GM18511 (cell line): ENCODE measurements at regions not wholly inside any gene's neighbourhood (a gene's known extent, or its start where the extent isn't known, plus 50 kb on each side); places are given as distances from the start of the nearest gene placed in this dataset.
A peak's percentile ranks its signal among the peaks of the same experiment; 100 is the strongest.

Experiments
- ATAC-seq: cut with Tn5 transposase; IDR thresholded peaks from one replicate; pipeline ENCODE4 v1.9.1; 2021; ENCODE audit warnings: mild to moderate bottlenecking, moderate library complexity; ENCODE audit not compliant: unreplicated experiment

DNA sequence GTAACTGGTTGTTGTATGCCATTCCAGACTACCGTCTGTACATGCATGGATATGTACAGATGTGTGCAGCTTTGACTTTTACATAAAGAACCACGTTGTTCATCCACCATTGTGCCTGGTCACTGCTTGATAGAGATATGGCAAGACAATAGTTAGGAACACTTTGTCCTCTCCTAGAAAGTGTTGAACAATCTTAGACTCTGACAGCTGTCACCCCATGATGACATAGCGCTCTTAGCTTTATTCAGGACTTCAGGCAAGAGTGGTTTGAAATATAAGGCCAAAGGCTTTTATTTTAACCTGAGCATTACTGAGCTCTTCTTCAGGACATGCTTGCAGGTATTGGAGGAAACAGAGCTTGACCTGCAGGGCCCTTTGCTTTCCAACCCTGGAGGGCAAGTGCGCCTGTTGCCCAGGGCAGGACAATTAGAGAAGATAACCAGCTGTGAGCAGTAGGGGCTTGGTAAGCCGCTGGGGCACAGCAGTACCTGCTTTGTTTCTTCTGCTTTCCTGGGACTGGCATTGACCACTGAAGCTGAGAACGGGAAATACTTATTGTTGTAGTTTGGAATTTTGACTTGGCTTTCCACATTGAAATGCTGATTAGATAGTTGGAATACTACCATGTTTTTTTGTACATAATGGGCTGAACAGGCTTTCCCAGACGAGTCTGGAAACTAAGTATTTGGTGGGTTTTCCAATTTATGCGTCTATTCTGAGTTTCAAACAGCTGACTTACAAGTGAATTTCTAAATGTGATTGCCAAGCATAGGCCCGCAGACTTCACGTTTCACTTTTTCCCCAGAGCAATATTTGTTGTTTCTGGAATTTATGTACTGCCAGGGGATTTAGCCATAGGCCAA lies 51.1 kb downstream of the GARRE1 start:
- ATAC-seq, result no peak

DNA sequence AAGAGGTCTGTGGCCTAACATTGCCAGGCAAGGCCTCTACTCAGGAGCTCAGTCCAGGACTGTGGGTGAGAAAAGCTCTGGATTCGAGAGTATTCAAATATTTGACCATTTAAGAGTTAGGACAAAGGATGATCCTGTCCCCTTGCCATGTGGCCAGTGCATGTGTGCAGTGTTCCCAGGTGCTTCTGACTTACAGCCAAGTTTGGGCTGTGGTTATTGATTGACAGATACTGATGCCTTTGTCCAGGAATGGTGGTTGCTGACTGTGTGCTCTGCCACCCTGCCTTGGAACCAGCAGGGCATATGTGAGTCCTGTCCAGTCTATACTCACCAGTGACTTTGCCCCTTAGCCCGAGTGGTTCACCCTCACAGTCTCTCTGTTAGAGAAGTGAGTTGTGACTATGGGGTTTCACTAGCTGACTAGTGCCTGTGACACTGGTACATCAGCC lies 51.9 kb downstream of the GARRE1 start:
- ATAC-seq, result no peak

DNA sequence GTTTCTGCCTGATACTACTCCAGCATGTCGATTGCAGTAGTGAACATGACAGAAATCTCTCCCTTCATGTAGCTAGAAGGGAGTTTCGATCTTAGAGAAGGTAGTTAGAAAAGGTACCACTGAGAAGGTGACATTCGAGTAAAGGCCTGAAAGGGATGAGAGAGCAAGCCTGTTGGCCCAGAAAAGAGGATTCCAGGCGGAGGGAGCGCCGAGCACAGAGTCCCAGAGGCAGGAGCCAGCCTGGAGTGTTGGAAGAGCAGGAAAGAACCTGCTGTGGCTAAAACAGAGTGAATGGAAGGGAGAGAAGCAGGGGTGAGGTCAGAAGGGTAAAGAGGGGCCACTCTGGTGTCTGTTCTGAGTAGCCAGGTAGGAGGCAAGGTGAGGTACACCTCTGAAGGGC lies 52.5 kb downstream of the GARRE1 start:
- no peak for ATAC-seq

DNA sequence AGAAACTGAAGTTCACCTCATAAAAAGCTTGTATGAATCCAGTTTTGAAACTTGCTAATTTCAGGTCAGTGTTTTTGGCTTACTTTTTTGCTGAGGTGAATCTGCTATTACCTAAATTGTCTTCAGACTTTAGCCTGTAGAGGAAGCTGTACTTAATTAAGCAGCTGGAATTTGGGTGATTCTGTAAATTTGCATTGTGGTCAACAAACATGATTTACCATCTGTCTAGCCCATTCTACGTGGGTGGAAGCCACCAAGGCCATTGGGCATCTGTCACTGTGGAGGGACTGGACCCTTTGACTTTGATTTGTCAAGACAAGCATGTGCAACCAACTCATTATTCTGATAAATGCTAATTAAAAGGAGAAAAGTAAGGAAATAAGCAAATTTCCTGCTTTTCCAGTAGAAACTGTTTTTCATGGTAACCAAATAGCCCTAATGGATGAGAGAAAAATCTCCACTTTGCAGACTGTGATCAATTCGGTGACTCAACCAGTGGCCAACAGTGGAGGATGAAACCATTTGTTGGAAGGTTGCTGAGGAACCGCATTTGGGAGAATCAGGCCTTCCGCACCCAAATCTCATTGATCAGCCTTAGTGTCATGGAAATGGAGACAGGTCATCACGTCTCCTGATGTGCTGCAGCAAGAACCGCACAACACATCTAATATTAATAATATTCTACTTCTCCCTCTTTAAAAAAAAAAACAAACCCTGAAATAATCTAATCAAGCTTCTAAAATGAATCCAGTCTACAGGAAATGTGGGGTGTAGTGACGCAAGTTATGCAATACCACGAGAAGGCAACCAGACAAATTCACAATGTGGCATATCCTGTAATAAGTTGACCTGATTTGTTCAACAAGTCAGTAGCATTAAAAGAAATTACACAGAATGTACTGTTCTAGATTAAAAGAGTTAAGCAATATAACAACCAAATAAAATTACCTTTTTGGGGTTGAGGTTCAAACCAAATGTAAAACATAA lies 54.3 kb downstream of the GARRE1 start:
- ATAC-seq, result no peak

DNA sequence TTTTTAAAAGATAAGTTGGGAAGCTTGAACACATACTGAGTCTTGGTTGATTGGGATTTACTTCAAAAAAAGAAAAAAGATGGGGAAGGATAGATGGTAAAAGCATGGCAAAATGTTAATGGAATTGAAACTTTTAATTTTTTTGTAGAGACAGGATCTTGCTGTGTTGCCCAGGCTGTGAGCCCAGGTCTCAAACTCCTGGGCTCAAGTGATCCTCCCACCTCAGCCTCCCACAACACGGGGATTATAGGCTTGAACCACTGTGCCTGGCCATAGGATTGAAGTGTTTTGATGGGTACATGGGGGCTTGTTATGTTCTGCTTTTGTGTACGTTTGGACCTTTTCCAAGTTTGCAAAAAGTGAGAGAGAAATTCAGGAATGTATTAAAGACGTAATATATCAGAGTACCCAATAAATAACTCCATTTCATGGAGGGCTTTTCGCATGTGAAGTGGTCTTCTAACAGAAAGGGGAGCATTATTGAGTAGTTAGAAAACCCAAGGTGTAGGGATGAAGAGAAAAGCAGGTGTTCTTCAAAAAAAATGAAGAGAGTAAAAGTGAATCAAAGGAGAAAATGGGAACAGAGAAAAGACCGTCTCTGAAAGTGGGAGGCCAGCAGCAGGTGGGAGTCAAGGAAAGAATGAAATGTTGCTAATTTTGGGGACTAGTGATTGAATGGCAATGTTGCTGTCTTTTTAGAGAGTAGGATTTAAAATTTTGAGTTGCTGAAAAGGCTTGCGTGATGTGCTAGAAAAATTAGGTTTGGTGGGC lies 55.2 kb downstream of the GARRE1 start:
- no peak for ATAC-seq

DNA sequence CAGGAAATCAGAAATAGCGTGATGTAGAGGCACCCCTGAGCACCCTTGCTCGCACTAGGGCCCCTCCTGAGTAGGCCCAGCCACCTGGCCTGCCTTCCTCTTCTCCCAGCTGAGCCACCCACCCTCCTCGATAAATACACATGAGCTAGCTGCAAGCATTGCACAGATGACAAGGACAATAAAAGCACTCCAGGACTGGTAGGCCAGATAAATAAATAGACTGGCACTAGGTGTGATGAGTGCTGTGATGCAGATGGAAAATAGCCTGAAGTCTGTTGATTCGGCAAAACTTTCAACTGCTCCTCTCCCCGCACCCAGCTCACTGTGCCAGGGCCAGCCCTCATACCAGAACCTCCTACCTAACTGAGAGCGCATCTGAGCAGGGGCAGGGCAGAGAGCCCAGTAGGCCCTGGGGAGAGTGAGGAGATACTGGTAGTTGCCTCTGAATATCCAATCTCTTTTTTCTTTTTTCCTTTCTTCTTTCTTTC lies 54.5 kb upstream of the GPI start:
- peak; percentile 41 for ATAC-seq

DNA sequence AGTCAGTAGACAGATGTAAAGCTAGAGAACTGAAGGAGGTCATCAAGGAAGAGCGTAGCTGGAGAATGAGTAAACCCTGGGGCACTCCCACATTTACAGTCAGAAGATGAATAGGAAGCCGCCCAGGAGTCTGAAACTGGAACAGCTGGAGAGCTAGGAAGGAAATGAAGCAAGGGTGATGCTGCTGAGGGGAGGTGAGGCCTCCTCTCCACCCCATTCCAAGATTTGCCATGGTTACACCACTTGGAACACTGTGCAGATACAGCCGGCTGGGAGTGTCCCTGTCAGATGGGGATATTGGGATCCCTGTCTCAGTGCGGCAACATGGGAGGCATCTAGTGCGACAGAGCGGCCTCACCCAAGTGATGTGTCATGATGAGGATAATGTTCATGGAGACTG lies 51.8 kb upstream of the GPI start:
- no peak for ATAC-seq

DNA sequence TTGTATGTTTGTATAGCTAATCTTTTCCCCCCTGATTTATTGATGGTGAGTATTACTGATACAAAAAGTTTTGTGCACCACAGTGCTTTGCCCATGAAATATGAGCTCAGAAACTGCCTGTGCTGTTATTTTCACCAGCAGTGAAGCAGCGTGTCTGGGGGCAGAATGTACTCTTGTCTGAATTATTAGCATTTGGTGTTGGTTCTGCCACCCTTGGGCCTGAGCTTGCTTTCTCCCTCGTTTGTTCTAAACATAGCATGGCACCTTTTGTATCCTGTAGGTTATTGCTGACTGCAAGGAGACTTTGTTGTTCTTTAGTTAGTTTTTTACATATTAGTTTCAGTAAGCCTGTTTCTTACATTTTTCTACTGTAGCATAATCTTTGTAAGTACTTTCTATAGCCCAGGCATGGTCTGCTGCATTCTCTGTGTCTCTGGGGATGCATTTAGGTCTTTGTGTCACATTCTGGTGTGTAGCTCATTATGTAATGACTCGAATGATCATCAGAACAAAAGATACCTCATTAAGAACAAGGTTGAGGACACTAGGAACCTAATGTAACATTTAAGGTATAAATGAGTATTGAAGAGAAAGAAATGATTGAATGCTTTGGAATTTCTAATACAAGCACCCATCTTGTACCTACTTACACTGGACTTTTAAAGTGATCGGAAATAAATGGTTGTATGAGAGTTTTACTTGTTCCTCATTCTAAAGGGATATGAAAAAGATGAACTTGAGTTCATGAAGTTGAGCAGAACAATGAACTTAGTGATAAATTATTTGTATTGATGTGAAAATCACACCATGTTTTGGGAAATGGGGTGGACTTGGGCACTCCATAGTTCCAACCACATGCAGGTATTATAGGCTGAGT lies 50.3 kb upstream of the GPI start:
- ATAC-seq, result peak; percentile 72
